ENCODE measurements at regions not wholly inside any gene's neighbourhood (a gene's known extent, or its start where the extent isn't known, plus 50 kb on each side); places are given as distances from the start of the nearest gene placed in this dataset.
"Not testable (repeated sequence)": the region's sequence is repeated elsewhere in the genome, so short reads cannot be mapped to it uniquely, and the experiment has no call there.

DNA sequence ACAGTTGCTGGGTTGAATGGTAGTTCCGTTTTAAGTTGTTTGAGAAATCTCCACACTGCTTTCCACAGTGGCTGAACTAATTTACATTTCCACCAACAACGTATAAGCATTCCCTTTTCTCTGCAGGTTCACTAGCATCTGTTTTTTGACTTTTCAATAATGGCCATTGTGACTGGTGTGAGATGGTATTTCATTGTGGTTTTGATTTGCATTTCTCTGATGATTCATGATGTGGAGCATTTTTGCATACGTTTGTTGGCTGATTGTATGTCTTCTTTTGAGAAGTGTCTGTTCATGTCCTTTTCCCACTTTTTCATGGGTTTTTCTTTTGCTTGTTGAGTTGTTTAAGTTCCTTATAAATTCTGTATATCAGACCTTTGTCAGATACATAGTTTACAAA lies 150.2 kb upstream of the MAP3K1 start:
- H3K27me3 Mint-ChIP-seq; CTCF ChIA-PET; H3K27ac Mint-ChIP-seq; POLR2A ChIA-PET; H3K9me3 Mint-ChIP-seq; H3K36me3 Mint-ChIP-seq; intact Hi-C loops (cut with micrococcal nuclease); H3K4me3 Mint-ChIP-seq; DNase-seq: not testable (repeated sequence)
- H3K4me1 Mint-ChIP-seq (ENCODE audit: low read depth) = peaks cover 15% of the 10 kb centered on the region

- intact Hi-C loops (cut with micrococcal nuclease) = no loop called here
- no peak for DNase-seq
- Mint-ChIP-seq H3K27ac (no peak overlapping the region), H3K9me3 (peaks cover 8% of the 10 kb centered on the region), H3K27me3 (no peaks in the 10 kb centered on the region), H3K4me1 (ENCODE audit: low read depth) (peaks cover 13% of the 10 kb centered on the region), H3K4me3 (no peak overlapping the region), H3K36me3 (no peaks in the 10 kb centered on the region)
- ChIA-PET POLR2A (no interaction called here), CTCF (no interaction called here)
These were observed 151.3 kb upstream of the MAP3K1 start for GRCh38 chr5:56664025-56664424.

- DNase-seq = no peak
- H3K27ac Mint-ChIP-seq = no peak overlapping the region
- ChIA-PET CTCF (no interaction called here), POLR2A (no interaction called here)
- no peaks in the 10 kb centered on the region for H3K36me3 Mint-ChIP-seq
- peaks cover 18% of the 10 kb centered on the region for H3K4me1 Mint-ChIP-seq (ENCODE audit: low read depth)
- intact Hi-C loops (cut with micrococcal nuclease) = no loop called here
- no peak overlapping the region for H3K4me3 Mint-ChIP-seq
- no peaks in the 10 kb centered on the region for H3K27me3 Mint-ChIP-seq
- peaks cover 8% of the 10 kb centered on the region for H3K9me3 Mint-ChIP-seq
These were observed 151.8 kb upstream of the MAP3K1 start for GRCh38 chr5:56663523-56663922.

- DNase-seq = no peak
- no peaks in the 10 kb centered on the region for H3K36me3 Mint-ChIP-seq
- peaks cover 8% of the 10 kb centered on the region for H3K9me3 Mint-ChIP-seq
- no peak overlapping the region for H3K4me3 Mint-ChIP-seq
- ChIA-PET CTCF (no interaction called here), POLR2A (interaction anchor here (1.1 kb wide), 1 partner anchor 38 kb away, joined by 3 read pairs; no protein-coding TSS in a partner anchor)
- H3K27ac Mint-ChIP-seq = no peak overlapping the region
- H3K4me1 Mint-ChIP-seq (ENCODE audit: low read depth) = peaks cover 20% of the 10 kb centered on the region
- no peaks in the 10 kb centered on the region for H3K27me3 Mint-ChIP-seq
- intact Hi-C loops (cut with micrococcal nuclease) = no loop called here
These were observed 152.5 kb upstream of the MAP3K1 start for GRCh38 chr5:56662893-56663292.

- intact Hi-C loops (cut with micrococcal nuclease) = loop anchor here (5.0 kb wide), 1 partner anchor 52 kb away; no protein-coding TSS in a partner anchor
- no peak overlapping the region for H3K27ac Mint-ChIP-seq
- POLR2A ChIA-PET = no interaction called here
These were observed 155.4 kb upstream of the MAP3K1 start for GRCh38 chr5:56659971-56660370.

DNA sequence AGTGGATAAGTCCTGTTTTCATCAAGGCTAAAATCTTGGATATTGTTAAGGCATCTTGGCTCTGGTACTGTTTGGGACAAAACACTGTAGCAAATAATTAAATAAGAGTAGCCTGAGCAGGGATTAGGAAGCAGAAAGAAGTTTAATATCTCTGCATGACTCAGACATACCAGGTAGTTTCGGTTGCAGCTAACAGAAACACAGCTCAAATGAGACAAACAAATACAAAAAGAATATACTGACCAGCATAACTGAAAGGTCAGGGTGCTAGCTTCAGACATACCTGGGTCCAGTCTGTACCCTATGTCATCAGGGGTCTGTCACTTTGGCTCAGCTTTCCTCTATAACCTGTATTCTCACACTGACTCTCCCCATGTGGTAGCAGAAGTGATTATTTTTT lies 156.4 kb upstream of the MAP3K1 start:
- DNase-seq = no peak
- Mint-ChIP-seq H3K4me3 (no peak overlapping the region), H3K9me3 (no peaks in the 10 kb centered on the region), H3K27me3 (no peaks in the 10 kb centered on the region), H3K36me3 (no peaks in the 10 kb centered on the region), H3K27ac (no peak overlapping the region), H3K4me1 (ENCODE audit: low read depth) (peaks cover 27% of the 10 kb centered on the region)
- CTCF ChIA-PET = no interaction called here
- POLR2A ChIA-PET = no interaction called here
- intact Hi-C loops (cut with micrococcal nuclease) = loop anchor here (5.0 kb wide), 1 partner anchor 53 kb away; no protein-coding TSS in a partner anchor

More at GRCh38 chr5:56659971-56660370, 155.4 kb upstream of the MAP3K1 start:
- CTCF ChIA-PET = interaction anchor here (1.0 kb wide), 1 partner anchor 10 kb away, joined by 3 read pairs; no protein-coding TSS in a partner anchor
- Mint-ChIP-seq H3K4me1 (ENCODE audit: low read depth) (peaks cover 27% of the 10 kb centered on the region), H3K36me3 (no peaks in the 10 kb centered on the region), H3K27me3 (no peaks in the 10 kb centered on the region), H3K9me3 (peaks cover 3% of the 10 kb centered on the region), H3K4me3 (no peak overlapping the region)
- DNase-seq = no peak

GRCh38 chr5:56656846-56657726 lies 158.3 kb upstream of the MAP3K1 start:
- H3K27ac Mint-ChIP-seq = no peak overlapping the region
- H3K4me3 Mint-ChIP-seq = no peak overlapping the region
- no peaks in the 10 kb centered on the region for H3K9me3 Mint-ChIP-seq
- POLR2A ChIA-PET = no interaction called here
- DNase-seq = no peak
- peaks cover 27% of the 10 kb centered on the region for H3K4me1 Mint-ChIP-seq (ENCODE audit: low read depth)
- CTCF ChIA-PET = interaction anchor here (0.6 kb wide), 1 partner anchor 80 kb away, joined by 5 read pairs; no protein-coding TSS in a partner anchor
- intact Hi-C loops (cut with micrococcal nuclease) = loop anchor here (5.0 kb wide), 1 partner anchor 55 kb away; no protein-coding TSS in a partner anchor
- H3K27me3 Mint-ChIP-seq = no peaks in the 10 kb centered on the region
- H3K36me3 Mint-ChIP-seq = no peaks in the 10 kb centered on the region

DNA sequence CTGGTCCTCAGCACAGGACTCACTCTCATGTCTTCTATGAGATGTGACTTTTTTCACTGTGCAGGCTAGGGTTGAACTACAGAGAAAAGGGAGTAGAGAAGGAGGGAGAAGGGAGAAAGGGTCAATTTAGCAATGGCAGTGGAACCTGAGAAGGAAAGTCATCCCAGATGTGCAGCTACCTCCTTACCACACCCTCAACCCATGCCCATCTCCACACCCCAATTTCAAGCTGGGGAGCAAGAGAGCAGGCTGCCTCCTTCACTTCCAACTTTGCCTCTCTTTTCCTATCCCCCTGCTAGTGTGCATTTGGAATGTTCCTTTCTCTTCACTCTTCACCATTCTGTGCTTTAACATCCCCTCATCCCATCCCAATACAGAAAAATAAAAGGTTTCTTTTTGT lies 163.5 kb upstream of the MAP3K1 start:
- Mint-ChIP-seq H3K27me3 (no peaks in the 10 kb centered on the region), H3K27ac (no peak overlapping the region), H3K36me3 (no peaks in the 10 kb centered on the region), H3K4me3 (no peak overlapping the region), H3K9me3 (no peaks in the 10 kb centered on the region), H3K4me1 (ENCODE audit: low read depth) (peaks cover 32% of the 10 kb centered on the region)
- ChIA-PET CTCF (no interaction called here), POLR2A (no interaction called here)
- intact Hi-C loops (cut with micrococcal nuclease) = no loop called here
- no peak for DNase-seq

DNA sequence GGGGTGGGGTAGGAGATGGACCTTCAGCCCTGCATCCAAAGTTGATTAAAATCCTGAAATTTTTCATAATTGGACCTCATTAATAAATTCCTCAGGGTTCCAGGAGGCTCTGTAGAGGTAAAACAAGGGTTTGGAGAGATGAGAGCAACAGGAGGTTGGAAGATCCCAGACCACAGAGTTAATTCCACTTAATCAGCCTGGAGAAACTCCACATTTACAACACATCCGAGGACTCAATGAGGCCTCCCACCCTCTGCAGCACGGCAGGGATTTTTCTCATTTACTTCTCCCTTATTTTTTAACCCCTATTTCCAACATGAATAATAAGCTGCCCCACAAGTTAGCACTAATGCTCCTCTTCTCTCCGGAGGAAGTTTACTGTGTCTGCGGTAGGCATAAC lies 165.0 kb upstream of the MAP3K1 start:
- peaks cover 30% of the 10 kb centered on the region for H3K4me1 Mint-ChIP-seq (ENCODE audit: low read depth)
- H3K4me3 Mint-ChIP-seq = no peak overlapping the region
- CTCF ChIA-PET = no interaction called here
- intact Hi-C loops (cut with micrococcal nuclease) = no loop called here
- POLR2A ChIA-PET = no interaction called here
- no peaks in the 10 kb centered on the region for H3K9me3 Mint-ChIP-seq
- DNase-seq = no peak
- H3K36me3 Mint-ChIP-seq = no peaks in the 10 kb centered on the region
- H3K27me3 Mint-ChIP-seq = no peaks in the 10 kb centered on the region
- H3K27ac Mint-ChIP-seq = no peak overlapping the region

DNA sequence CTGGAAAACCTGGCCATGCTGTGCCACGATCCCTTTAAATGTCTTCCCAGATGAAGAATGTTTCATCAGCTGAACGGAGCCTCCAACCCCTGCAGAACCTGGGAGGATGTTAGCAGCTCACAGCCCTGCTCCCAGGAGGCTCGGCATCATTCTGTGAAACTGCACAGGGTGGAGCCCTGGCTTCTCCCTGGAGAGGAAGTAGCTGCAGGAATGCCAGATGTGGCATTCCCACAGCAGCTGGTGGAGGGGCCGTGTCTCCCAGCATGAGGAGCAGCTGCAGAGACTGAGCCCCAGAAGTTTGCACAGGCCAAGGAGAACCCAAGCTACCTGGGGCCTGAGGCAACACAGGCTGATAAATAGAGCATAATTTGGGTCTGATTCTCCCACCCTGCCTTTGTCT lies 165.8 kb upstream of the MAP3K1 start:
- H3K36me3 Mint-ChIP-seq = no peaks in the 10 kb centered on the region
- no peaks in the 10 kb centered on the region for H3K9me3 Mint-ChIP-seq
- peaks cover 30% of the 10 kb centered on the region for H3K4me1 Mint-ChIP-seq (ENCODE audit: low read depth)
- no peaks in the 10 kb centered on the region for H3K27me3 Mint-ChIP-seq
- POLR2A ChIA-PET = no interaction called here
- CTCF ChIA-PET = no interaction called here
- H3K27ac Mint-ChIP-seq = no peak overlapping the region
- H3K4me3 Mint-ChIP-seq = no peak overlapping the region
- no peak for DNase-seq
- intact Hi-C loops (cut with micrococcal nuclease) = loop anchor here (5.0 kb wide), 1 partner anchor 37 kb away; no protein-coding TSS in a partner anchor

DNA sequence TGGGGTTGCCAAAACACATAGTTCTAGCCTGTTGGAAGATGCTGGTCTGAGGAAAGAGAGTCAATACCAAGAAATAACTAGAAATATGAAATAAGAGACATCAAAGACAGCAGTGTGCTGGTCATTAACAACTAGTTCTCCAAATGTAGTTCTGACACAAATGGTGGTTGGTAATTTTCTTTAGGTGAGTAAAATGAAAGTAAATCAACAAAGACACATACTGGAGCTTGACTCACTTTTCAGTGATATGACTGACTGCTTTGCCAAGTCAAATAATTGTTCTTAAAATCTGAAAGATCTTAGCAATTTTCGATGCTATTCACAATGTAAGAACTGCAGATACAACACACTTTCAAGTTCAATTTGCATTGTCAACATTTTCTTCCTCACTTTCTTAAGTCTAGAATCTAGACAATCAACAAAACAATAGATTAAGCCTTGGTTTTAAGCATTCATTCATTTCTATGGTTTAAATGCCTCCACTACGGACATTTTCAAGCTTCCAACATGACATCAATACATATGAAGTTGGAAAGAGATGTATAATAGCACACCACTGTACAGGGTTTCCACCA lies 166.8 kb upstream of the MAP3K1 start:
- no peak for DNase-seq
- H3K27me3 Mint-ChIP-seq = no peaks in the 10 kb centered on the region
- no peak overlapping the region for H3K4me3 Mint-ChIP-seq
- peaks cover 30% of the 10 kb centered on the region for H3K4me1 Mint-ChIP-seq (ENCODE audit: low read depth)
- CTCF ChIA-PET = no interaction called here
- no peaks in the 10 kb centered on the region for H3K9me3 Mint-ChIP-seq
- intact Hi-C loops (cut with micrococcal nuclease) = loop anchor here (5.0 kb wide), 1 partner anchor 36 kb away; no protein-coding TSS in a partner anchor
- POLR2A ChIA-PET = no interaction called here
- H3K27ac Mint-ChIP-seq = no peak overlapping the region
- H3K36me3 Mint-ChIP-seq = no peaks in the 10 kb centered on the region

DNA sequence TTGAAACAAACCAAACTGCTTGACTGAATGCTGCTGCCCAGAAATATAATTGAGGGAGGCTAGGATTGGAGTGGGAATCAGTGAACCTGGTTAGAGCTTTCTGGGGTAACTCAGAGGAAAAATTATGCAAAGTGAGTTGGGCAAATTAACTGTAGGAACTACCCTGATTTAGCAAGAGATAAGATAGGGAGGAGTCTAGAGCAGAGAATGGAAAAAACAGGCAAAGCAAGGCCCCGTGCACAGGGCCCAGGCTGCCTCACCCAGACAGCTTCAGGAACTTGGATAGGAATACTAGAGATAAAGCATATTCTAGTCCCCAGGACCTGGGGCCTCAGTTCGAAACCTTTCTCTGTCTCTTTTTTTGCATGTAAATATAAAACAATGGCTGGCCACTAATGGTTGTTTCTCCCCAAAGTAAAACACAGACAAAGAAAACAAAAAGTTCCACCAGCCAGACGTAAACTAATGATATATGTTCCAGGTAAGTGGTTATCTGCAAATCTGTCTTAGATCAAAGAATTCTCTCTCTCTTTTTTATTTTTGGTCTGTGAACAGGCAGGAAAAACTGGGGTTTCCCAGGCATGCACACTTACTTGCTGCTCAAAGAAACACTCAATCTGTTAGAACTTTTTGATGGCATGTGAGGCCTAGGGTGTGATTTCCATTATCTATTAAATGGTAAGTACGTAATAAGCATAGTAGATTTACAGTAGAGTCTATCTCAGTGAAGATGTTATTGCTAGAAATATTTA lies 168.1 kb upstream of the MAP3K1 start:
- no peak overlapping the region for H3K27ac Mint-ChIP-seq
- H3K4me3 Mint-ChIP-seq = no peak overlapping the region
- H3K9me3 Mint-ChIP-seq = no peaks in the 10 kb centered on the region
- no peak for DNase-seq
- CTCF ChIA-PET = no interaction called here
- intact Hi-C loops (cut with micrococcal nuclease) = loop anchor here (5.0 kb wide), 1 partner anchor 35 kb away; no protein-coding TSS in a partner anchor
- peaks cover 30% of the 10 kb centered on the region for H3K4me1 Mint-ChIP-seq (ENCODE audit: low read depth)
- H3K27me3 Mint-ChIP-seq = no peaks in the 10 kb centered on the region
- POLR2A ChIA-PET = no interaction called here
- H3K36me3 Mint-ChIP-seq = no peaks in the 10 kb centered on the region
